Stimulated activated naive CD8-positive, alpha-beta T cell treated with anti-CD3 and anti-CD28 coated beads, Interleukin-15, amount 100 ng/mL, for 72 hours (primary cell): ENCODE measurements at regions not wholly inside any gene's neighbourhood (a gene's known extent, or its start where the extent isn't known, plus 50 kb on each side); places are given as distances from the start of the nearest gene placed in this dataset.

Experiments used
- ATAC-seq: fragments of 150-1000 bp; cut with Tn5 transposase; 2 replicates; pipeline ENCODE4 v1.10.0; 2021; ENCODE audit warnings: mild to moderate bottlenecking, moderate library complexity
- DNase-seq, 2 donors: peaks; one replicate each; pipeline ENCODE4 v3.0.0; 2021 to 2022
- H3K27ac Mint-ChIP-seq, 2 donors: one replicate each; pipeline ENCODE4 v1.8.0; 2022; ENCODE audit warnings: mild to moderate bottlenecking in 2 of 2, mixed read lengths in 2 of 2, moderate library complexity in 2 of 2
- H3K27me3 Mint-ChIP-seq: one replicate; pipeline ENCODE4 v1.8.0; 2022; ENCODE audit warnings: mixed read lengths
- H3K4me1 Mint-ChIP-seq: one replicate; pipeline ENCODE4 v1.8.0; 2022; ENCODE audit warnings: mild to moderate bottlenecking, mixed read lengths
- H3K4me3 Mint-ChIP-seq, 2 donors: one replicate each; pipeline ENCODE4 v1.8.0; 2022; ENCODE audit warnings: mild to moderate bottlenecking in 2 of 2, mixed read lengths in 2 of 2, moderate library complexity in 1 of 2
- H3K9me3 Mint-ChIP-seq, 2 donors: one replicate each; pipeline ENCODE4 v1.8.0; 2022; ENCODE audit warnings: mixed read lengths in 2 of 2

DNA sequence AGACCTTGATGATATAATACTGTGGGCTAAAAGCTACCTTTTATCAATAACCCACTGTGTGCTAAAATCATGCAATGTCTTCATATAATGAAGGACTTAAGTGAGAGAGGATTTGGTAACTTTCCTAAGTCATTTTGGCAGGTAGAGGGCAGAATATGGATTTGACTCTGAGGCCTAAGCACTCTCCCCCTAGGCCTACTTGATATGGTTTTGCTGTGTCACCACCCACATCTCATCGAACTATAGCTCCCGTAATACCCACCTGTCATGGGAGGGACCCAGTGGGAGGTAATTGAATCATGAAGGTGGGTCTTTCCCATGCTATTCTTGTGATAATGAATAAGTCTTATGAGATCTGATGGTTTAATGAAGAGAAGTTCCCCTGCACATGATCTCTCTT is 229.7 kb downstream of the GBA3 start:
- no peak overlapping the region for H3K27ac Mint-ChIP-seq
- no peak for DNase-seq
- no peaks in the 10 kb centered on the region for H3K27me3 Mint-ChIP-seq
- peaks cover 10 to 17% of the 10 kb centered on the region in 2 donors for H3K9me3 Mint-ChIP-seq
- no peak overlapping the region for H3K4me3 Mint-ChIP-seq
- no peaks in the 10 kb centered on the region for H3K4me1 Mint-ChIP-seq
- no peak for ATAC-seq

- ATAC-seq (no peak), DNase-seq (no peak)
- no peak overlapping the region for H3K4me3 Mint-ChIP-seq
- no peaks in the 10 kb centered on the region for H3K27me3 Mint-ChIP-seq
- H3K9me3 Mint-ChIP-seq, result peaks cover 10 to 17% of the 10 kb centered on the region in 2 donors
- H3K4me1 Mint-ChIP-seq, result no peaks in the 10 kb centered on the region
- no peak overlapping the region for H3K27ac Mint-ChIP-seq
Measured at GRCh38 chr4:22921936-22922335, 229.2 kb downstream of the GBA3 start.

DNA sequence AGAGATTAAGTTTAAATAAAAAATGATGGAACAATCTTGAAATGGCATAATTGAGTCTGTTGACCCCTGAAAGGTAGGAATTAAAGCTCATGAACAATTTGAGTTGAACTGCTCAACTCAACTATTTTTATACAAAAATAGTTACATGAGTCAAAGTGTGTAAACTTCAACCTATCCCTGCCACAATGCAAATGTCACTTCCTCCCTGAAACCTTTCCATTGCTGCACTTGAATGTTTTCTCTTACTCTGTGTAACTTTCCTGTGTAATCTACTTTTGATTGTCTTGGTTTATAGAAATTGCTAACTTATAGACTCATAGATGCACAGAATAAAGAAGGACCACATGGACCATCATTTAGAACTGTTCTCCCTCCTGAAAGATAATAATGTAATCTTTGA is 218.5 kb downstream of the GBA3 start:
- no peaks in the 10 kb centered on the region for H3K4me1 Mint-ChIP-seq
- H3K4me3 Mint-ChIP-seq, result no peak overlapping the region
- H3K9me3 Mint-ChIP-seq, result peaks cover 8 to 19% of the 10 kb centered on the region in 2 donors
- ATAC-seq, result no peak
- no peak overlapping the region for H3K27ac Mint-ChIP-seq
- DNase-seq, result no peak
- peaks cover 7% of the 10 kb centered on the region for H3K27me3 Mint-ChIP-seq

DNA sequence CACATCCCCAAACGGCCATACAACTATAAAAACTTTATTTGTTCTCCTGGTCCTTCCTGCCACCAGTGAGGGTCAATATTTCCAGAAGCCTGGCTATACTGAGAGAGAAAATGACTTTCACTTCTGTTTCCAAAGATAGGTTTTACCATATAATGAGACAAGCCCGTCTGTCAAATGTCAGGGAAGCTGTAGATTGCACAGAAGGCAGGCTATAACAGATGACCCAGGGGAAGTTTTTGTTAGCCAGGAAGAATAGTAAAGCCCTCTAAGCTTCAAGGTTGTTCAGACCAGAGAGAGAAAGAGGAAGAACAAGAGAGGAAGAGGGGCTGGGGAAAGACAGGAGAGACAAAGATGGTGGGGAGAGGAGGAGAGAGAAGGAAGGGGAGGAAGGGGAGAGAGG is 217.5 kb downstream of the GBA3 start:
- peaks cover 7% of the 10 kb centered on the region for H3K27me3 Mint-ChIP-seq
- no peak overlapping the region for H3K27ac Mint-ChIP-seq
- no peak for DNase-seq
- peaks cover 8 to 19% of the 10 kb centered on the region in 2 donors for H3K9me3 Mint-ChIP-seq
- ATAC-seq, result no peak
- no peak overlapping the region for H3K4me3 Mint-ChIP-seq
- no peaks in the 10 kb centered on the region for H3K4me1 Mint-ChIP-seq

DNA sequence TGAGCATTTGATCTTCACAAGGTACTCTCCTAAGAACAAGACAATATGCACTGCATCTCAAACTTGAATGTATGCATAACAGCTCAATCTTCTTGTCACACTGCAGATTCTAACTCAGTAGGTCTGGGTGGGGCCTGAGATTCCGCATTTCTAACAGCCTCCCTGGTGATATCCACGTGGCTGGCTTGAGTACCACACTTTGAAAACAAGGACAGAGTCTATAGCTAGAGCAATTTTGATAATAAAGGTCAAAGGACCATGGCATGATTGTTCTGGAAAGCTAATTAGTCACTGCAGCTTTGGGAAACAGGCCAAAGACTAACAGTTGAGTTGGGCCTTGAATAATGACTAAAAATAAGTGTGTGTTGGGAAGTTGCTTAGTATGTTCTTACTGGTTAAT is 213.3 kb downstream of the GBA3 start:
- DNase-seq (no peak), ATAC-seq (no peak)
- Mint-ChIP-seq H3K4me3 (no peak overlapping the region), H3K27ac (no peak overlapping the region), H3K4me1 (no peaks in the 10 kb centered on the region), H3K27me3 (no peaks in the 10 kb centered on the region), H3K9me3 (peaks cover 0 to 12% of the 10 kb centered on the region in 2 donors)

GRCh38 chr4:22903913-22904312 is 211.2 kb downstream of the GBA3 start:
- H3K9me3 Mint-ChIP-seq, result no peaks in the 10 kb centered on the region
- H3K27ac Mint-ChIP-seq, result no peak overlapping the region
- ATAC-seq, result no peak

DNA sequence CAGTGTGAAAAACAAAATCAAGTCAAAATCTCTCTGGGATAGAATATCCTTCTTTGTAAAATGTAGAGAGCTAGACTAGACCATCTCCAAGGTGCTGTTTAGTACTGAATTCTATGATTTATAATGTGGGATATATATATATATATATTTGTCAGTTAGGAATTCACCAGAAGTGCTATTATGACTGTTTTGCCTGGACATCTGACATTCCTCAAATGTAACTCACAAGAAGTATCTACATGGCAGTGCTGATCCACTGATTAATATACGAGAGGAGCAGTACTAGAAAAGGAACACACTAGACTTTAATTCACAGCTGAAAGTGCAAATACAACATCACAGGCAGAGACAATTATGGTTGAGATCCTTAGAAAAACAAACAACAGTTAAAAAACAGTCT is 208.9 kb downstream of the GBA3 start:
- Mint-ChIP-seq H3K27ac (no peak overlapping the region), H3K4me3 (no peak overlapping the region), H3K4me1 (no peaks in the 10 kb centered on the region), H3K9me3 (no peaks in the 10 kb centered on the region), H3K27me3 (peaks cover 9% of the 10 kb centered on the region)
- DNase-seq (no peak), ATAC-seq (no peak)

More at GRCh38 chr4:22903913-22904312, 211.2 kb downstream of the GBA3 start:
- no peaks in the 10 kb centered on the region for H3K27me3 Mint-ChIP-seq
- no peaks in the 10 kb centered on the region for H3K4me1 Mint-ChIP-seq
- no peak for DNase-seq
- no peak overlapping the region for H3K4me3 Mint-ChIP-seq

GRCh38 chr4:22900876-22901275 is 208.1 kb downstream of the GBA3 start:
- ATAC-seq, result no peak
- Mint-ChIP-seq H3K27ac (no peak overlapping the region), H3K4me1 (no peaks in the 10 kb centered on the region), H3K4me3 (no peak overlapping the region), H3K27me3 (peaks cover 9% of the 10 kb centered on the region), H3K9me3 (no peaks in the 10 kb centered on the region)
- no peak for DNase-seq

DNA sequence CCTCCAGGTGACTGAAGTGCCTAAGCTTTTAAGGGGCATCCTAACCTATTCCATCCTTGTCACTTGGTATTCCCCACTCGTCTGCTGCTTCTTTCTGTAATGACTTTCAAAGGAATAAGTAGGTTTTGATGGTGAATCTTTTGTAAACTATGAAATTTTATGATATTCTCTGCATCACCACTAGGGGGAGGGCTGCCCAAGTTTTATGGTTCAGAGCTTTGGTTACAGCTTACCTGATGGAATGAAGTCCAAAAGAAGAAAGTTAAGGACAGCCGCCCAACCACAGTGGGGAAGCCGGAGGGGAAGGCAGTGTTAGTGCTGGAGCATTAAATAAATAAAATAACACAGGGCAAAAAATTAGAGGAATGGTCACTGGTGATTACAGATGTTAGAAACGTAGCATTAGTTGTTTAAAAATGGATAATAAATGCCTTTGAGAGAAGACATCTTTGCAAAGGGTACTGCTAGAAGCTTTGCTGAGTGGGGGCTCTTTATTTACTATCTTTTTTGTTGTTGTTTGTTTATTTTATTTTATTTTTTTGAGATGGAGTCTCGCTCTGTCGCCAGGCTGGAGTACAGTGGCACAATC is 204.9 kb downstream of the GBA3 start:
- H3K9me3 Mint-ChIP-seq, result no peaks in the 10 kb centered on the region
- H3K27ac Mint-ChIP-seq, result no peak overlapping the region
- peaks cover 9% of the 10 kb centered on the region for H3K27me3 Mint-ChIP-seq
- ATAC-seq (no peak), DNase-seq (no peak)
- no peaks in the 10 kb centered on the region for H3K4me1 Mint-ChIP-seq
- H3K4me3 Mint-ChIP-seq, result no peak overlapping the region

- Mint-ChIP-seq H3K27ac (no peak overlapping the region), H3K4me3 (no peak overlapping the region), H3K27me3 (peaks cover 9% of the 10 kb centered on the region), H3K9me3 (peaks cover 0 to 6% of the 10 kb centered on the region in 2 donors), H3K4me1 (no peaks in the 10 kb centered on the region)
- DNase-seq (no peak), ATAC-seq (no peak)
Measured at GRCh38 chr4:22895482-22895881, 202.7 kb downstream of the GBA3 start.

- Mint-ChIP-seq H3K27me3 (peaks cover 12% of the 10 kb centered on the region), H3K27ac (no peak overlapping the region), H3K9me3 (peaks cover 13 to 17% of the 10 kb centered on the region in 2 donors), H3K4me3 (no peak overlapping the region), H3K4me1 (no peaks in the 10 kb centered on the region)
- no peak for DNase-seq
- ATAC-seq, result no peak
Measured at GRCh38 chr4:22884157-22884556, 191.4 kb downstream of the GBA3 start.

DNA sequence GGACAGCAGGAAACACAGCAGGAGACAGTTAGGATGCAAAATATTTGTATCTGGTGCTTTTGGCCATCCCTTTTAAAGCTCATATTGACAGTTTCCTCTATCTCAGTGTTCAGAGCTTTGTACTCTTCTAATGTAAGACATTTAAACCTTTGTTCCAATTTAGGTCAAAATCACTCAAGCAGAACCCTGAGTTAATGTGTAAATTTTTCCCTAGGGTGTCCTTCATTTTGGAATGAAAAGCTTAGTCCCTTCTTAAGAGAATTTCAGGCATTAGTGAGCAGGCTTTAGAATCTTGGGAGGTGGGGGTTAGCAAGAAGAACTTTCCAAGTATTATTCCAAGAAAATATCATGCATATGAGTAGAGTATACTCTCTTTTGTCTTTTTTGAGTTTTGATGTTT is 188.7 kb downstream of the GBA3 start:
- DNase-seq (no peak), ATAC-seq (no peak)
- no peak overlapping the region for H3K27ac Mint-ChIP-seq
- H3K9me3 Mint-ChIP-seq, result peaks cover 7 to 11% of the 10 kb centered on the region in 2 donors
- H3K27me3 Mint-ChIP-seq, result peaks cover 12% of the 10 kb centered on the region
- no peaks in the 10 kb centered on the region for H3K4me1 Mint-ChIP-seq
- H3K4me3 Mint-ChIP-seq, result no peak overlapping the region

DNA sequence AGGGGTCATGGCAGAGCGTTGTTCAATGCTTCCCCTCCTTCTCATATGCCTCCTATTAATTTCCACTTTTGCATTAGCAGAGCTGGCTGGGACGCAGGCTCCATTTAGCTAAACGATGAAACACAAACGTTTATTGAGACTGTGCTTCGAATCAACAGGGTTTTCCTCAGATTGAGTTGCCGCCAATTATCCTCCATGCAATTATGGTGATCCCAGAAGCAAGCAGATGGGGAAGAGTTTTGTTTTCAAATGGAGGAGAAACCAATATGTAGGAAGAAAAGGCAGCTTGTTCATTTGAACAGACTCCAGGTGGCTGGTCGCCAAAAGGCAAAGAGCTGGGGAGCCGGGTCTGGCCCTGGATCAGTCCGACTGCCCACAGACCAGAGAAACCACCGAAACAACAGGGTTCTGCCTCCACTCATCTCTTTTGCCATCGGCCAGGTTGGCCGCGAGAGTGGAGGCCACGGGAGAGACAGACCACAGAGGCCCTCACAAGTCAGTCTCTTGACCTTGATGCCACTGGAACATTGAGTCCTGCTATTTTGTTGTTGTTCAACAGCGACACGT is 184.8 kb downstream of the GBA3 start:
- peaks cover 12% of the 10 kb centered on the region for H3K27me3 Mint-ChIP-seq
- no peaks in the 10 kb centered on the region for H3K4me1 Mint-ChIP-seq
- ATAC-seq (no peak), DNase-seq (no peak)
- no peak overlapping the region for H3K27ac Mint-ChIP-seq
- H3K4me3 Mint-ChIP-seq, result no peak overlapping the region
- H3K9me3 Mint-ChIP-seq, result peaks cover 6 to 11% of the 10 kb centered on the region in 2 donors

DNA sequence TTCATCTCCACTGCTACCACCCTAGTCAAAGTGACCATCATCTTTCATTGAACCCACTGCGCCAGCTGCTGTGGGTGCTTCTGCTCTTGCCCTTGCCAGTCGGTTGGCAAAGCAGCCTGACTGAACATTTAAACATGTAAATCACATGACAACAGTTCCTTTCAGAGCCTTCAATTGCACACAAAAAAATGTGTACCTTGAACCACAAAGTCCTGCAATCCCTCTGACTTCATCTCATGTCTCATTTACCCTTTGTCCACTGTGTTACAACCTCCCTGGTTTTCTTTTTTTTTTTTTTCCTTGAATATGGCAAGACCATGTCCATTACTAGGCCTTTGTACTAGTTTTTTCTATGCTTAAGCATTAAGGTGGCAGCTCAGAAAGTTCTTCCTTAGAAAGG is 183.5 kb downstream of the GBA3 start:
- Mint-ChIP-seq H3K9me3 (peaks cover 0 to 7% of the 10 kb centered on the region in 2 donors), H3K27me3 (peaks cover 12% of the 10 kb centered on the region), H3K4me1 (no peaks in the 10 kb centered on the region), H3K27ac (no peak overlapping the region), H3K4me3 (no peak overlapping the region)
- DNase-seq (no peak), ATAC-seq (no peak)

DNA sequence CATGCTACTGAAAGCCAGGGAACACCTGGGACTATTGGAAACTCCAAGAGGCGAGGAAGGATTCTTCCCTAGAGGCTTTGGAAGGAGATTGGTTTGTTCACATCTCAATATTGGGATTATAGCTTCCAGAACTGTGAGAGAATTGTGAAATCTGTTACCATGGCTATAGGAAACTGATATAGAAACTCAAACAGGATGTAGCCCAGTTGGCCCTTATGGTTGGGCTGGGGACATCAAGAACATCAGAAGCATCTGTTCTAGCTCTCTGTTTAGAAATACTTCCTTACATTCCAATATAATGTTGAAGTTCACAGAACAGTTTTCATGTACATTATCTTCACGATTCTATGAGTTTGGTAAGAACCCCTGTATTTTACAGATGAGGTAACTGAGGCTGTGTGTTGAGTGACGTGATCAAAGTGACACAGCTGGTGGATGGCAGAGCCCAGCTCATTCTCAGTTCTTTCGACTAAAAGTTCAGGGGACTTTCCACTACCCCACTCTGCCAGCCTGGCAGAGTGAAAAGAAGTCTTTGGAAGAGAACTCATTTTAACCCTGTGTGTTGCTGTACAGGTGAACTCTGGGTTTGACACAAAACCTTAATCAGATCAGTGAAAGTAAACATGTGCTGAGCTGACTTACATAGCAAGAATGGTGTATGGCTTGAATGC is 183.0 kb downstream of the GBA3 start:
- no peak overlapping the region for H3K27ac Mint-ChIP-seq
- no peak for DNase-seq
- no peak for ATAC-seq
- no peak overlapping the region for H3K4me3 Mint-ChIP-seq
- H3K9me3 Mint-ChIP-seq, result peaks cover 0 to 7% of the 10 kb centered on the region in 2 donors
- H3K27me3 Mint-ChIP-seq, result peaks cover 8% of the 10 kb centered on the region
- no peaks in the 10 kb centered on the region for H3K4me1 Mint-ChIP-seq

DNA sequence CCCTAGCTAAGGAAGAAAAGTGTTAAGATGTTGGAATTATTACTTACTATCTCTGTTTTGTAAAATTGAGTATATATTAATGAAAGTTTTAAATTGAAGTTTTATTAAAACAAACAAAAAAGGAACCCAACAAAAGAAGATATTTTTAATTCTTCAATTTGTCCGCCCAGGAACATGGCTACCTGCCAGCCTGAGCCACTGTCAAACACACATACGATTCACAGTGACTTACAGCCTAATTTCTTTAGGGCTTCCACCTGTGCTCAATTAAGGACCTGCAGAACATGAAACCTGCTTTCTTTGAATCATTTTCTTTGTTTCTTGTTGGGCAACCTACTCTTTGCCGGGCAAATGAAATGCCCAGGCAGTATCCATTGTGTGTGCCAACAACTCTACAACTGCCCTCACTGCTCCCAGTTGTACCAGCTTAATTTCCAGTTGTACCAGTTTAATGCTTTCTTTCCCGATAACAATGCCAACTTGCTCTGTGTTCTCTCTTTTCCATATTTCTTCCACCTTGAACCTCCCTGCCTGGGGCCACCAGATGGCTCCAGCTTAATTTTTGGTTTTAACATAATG is 181.7 kb downstream of the GBA3 start:
- H3K4me1 Mint-ChIP-seq, result no peaks in the 10 kb centered on the region

More for the DNA sequence above, 181.7 kb downstream of the GBA3 start:
- DNase-seq (no peak), ATAC-seq (no peak)
- Mint-ChIP-seq H3K27me3 (no peaks in the 10 kb centered on the region), H3K9me3 (peaks cover 0 to 5% of the 10 kb centered on the region in 2 donors), H3K4me3 (no peak overlapping the region), H3K27ac (no peak overlapping the region)
